Endothelial cell of umbilical vein (primary cell): ENCODE measurements at regions not wholly inside any gene's neighbourhood (a gene's known extent, or its start where the extent isn't known, plus 50 kb on each side); places are given as distances from the start of the nearest gene placed in this dataset.

ENCODE experiments used
- BruUV-seq: library from RNA; stranded (reverse); fragments of 400-500 nt; replicated peaks from 2 replicates; lab custom pipeline; 2021; lab: Mats Ljungman, UMichigan
- CTCF ChIA-PET: fragments of 300-600, 350-600 bp; sonication (Branson Sonifier 250); formaldehyde crosslinking; loops from one replicate; lab custom pipeline; 2021; ENCODE audit warnings: antibody characterized with exemption, inconsistent platforms; lab: Charles Lee
- POLR2A ChIA-PET: fragments of 300-600, 350-600 bp; sonication (Branson Sonifier 250); formaldehyde crosslinking; loops from one replicate; lab custom pipeline; 2021; ENCODE audit warnings: antibody characterized with exemption, inconsistent platforms; lab: Charles Lee
- DNase-seq: peaks from one replicate; pipeline ENCODE4 v3.0.0-alpha.2; 2011; ENCODE audit warnings: low read depth, low spot score
- FAIRE-seq: peaks from 2 replicates; lab custom pipeline; 2011; peaks lifted over from hg19 to GRCh38; lab: Jason Lieb, UNC
- H2AFZ ChIP-seq: 2 replicates; pipeline ENCODE4 v1.6.0; 2012; ENCODE audit warnings: low read depth, low read length, control low read depth, inconsistent platforms
- H3K27ac ChIP-seq: 2 replicates; pipeline ENCODE4 v1.5.1; 2011; ENCODE audit warnings: low read depth, mild to moderate bottlenecking, control low read depth, low read length, moderate library complexity; ENCODE audit not compliant: insufficient read depth
- H3K27me3 ChIP-seq, 2 experiments: 2 replicates each; pipeline versions ENCODE4 v1.6.0 to v1.6.1; 2011; ENCODE audit warnings: low read length in 2 of 2, mixed read lengths in 1 of 2; ENCODE audit not compliant: control insufficient read depth in 2 of 2, insufficient read depth in 2 of 2
- H3K36me3 ChIP-seq, 2 experiments: 2 replicates in 1 of 2; 3 replicates in 1 of 2; pipeline ENCODE4 v1.5.1; 2011; ENCODE audit warnings: low read length in 2 of 2, mild to moderate bottlenecking in 1 of 2, moderate library complexity in 1 of 2; ENCODE audit not compliant: control insufficient read depth in 2 of 2, insufficient read depth in 2 of 2; ENCODE audit errors: extremely low read depth in 1 of 2
- H3K4me1 ChIP-seq: 3 replicates; pipeline ENCODE4 v1.5.1; 2011; ENCODE audit warnings: mild to moderate bottlenecking, low read length; ENCODE audit not compliant: control insufficient read depth, insufficient read depth; ENCODE audit errors: extremely low read depth
- H3K4me2 ChIP-seq: 2 replicates; pipeline ENCODE4 v1.6.1; 2011; ENCODE audit warnings: low read length, control low read depth, mixed read lengths; ENCODE audit not compliant: insufficient read depth
- H3K4me3 ChIP-seq, 3 experiments: fragments of 200-600 bp in 1 of 3; sonication (generic), shearing (Covaris generic) in 1 of 3; replicated peaks in 1 of 3; 2 replicates each; pipeline ENCODE4 v1.5.1; 2011 to 2016; ENCODE audit warnings: control low read depth in 3 of 3, low read length in 3 of 3, mild to moderate bottlenecking in 2 of 3, inconsistent platforms in 1 of 3, low read depth in 1 of 3, moderate library complexity in 1 of 3; ENCODE audit not compliant: insufficient read depth in 1 of 3
- H3K79me2 ChIP-seq: 2 replicates; pipeline ENCODE4 v1.6.0; 2012; ENCODE audit warnings: low read length, inconsistent platforms; ENCODE audit not compliant: control insufficient read depth, insufficient read depth
- H3K9ac ChIP-seq: replicated peaks from 2 replicates; pipeline ENCODE3; 2011; ENCODE audit warnings: low read length, control low read depth; ENCODE audit not compliant: insufficient read depth; ENCODE audit errors: extremely low read depth
- H3K9me1 ChIP-seq: replicated peaks from 3 replicates; pipeline ENCODE4 v1.6.0; 2011; ENCODE audit warnings: mild to moderate bottlenecking, low read length; ENCODE audit not compliant: control insufficient read depth, insufficient read depth; ENCODE audit errors: extremely low read depth
- H3K9me3 ChIP-seq: replicated peaks from 2 replicates; pipeline ENCODE4 v1.5.1; 2012; ENCODE audit warnings: low read length, inconsistent platforms; ENCODE audit not compliant: control insufficient read depth, insufficient read depth
- H4K20me1 ChIP-seq: replicated peaks from 2 replicates; pipeline ENCODE3; 2011; ENCODE audit warnings: mild to moderate bottlenecking, low read length; ENCODE audit not compliant: control insufficient read depth, insufficient read depth; ENCODE audit errors: extremely low read depth
- EZH2 ChIP-seq: IDR thresholded peaks from 2 replicates; pipeline ENCODE4 v1.6.1; 2012; ENCODE audit warnings: borderline replicate concordance, low read depth, mild to moderate bottlenecking, moderate library complexity, low read length, inconsistent platforms; ENCODE audit not compliant: severe bottlenecking
- FOS ChIP-seq: IDR thresholded peaks from 2 replicates; pipeline ENCODE4 v1.6.1; 2011; ENCODE audit warnings: mild to moderate bottlenecking, low read length, moderate library complexity, borderline replicate concordance; ENCODE audit not compliant: insufficient read depth
- GATA2 ChIP-seq: IDR thresholded peaks from 2 replicates; pipeline ENCODE4 v1.7.0; 2011; ENCODE audit warnings: low read depth, mild to moderate bottlenecking, moderate library complexity, mixed read lengths, low read length; ENCODE audit not compliant: insufficient read length, insufficient read depth
- JUN ChIP-seq: IDR thresholded peaks from 2 replicates; pipeline ENCODE4 v1.6.1; 2011; ENCODE audit warnings: borderline replicate concordance, low read depth; ENCODE audit not compliant: insufficient read length, insufficient read depth
- MYC ChIP-seq: IDR thresholded peaks from one replicate; pipeline ENCODE4 v1.6.1; 2011; ENCODE audit warnings: mild to moderate bottlenecking, low read depth, low read length
- POLR2A ChIP-seq: IDR thresholded peaks from 2 replicates; pipeline ENCODE4 v1.6.1; 2012; ENCODE audit warnings: low read depth, mild to moderate bottlenecking, control low read depth, low read length
- POLR2AphosphoS5 ChIP-seq: IDR thresholded peaks from 2 replicates; pipeline ENCODE4 v1.6.1; 2012; ENCODE audit warnings: low read depth, mild to moderate bottlenecking, control low read depth, low read length, moderate library complexity; ENCODE audit not compliant: insufficient read depth
- dilution Hi-C: fragments of 300-500 bp; cut with MboI; formaldehyde crosslinking; loops from one replicate; pipeline ENCODE4 v1.15.0; 2019; ENCODE audit warnings: low sequenced_read_pairs; ENCODE audit not compliant: extremely low pct_ligation_motif_present
- intact Hi-C: fragments of 100-400 bp; cut with micrococcal nuclease; formaldehyde crosslinking; loops from one replicate; pipeline ENCODE4 v1.10.0; 2022
- TF ChIP-seq, protein P1 (sequence below): IDR thresholded peaks from 2 replicates; pipeline ENCODE4 v1.6.1; 2011; ENCODE audit not compliant: insufficient read depth, insufficient read length
- TF ChIP-seq, protein P2 (sequence below), 2 donors: IDR thresholded peaks; 1 replicate in 1 of 2; 2 replicates in 1 of 2; pipeline ENCODE4 v1.5.1; 2011; ENCODE audit warnings: low read length in 2 of 2, mild to moderate bottlenecking in 2 of 2, moderate library complexity in 2 of 2, control low read depth in 1 of 2, inconsistent platforms in 1 of 2, low read depth in 1 of 2; ENCODE audit not compliant: insufficient read depth in 1 of 2; ENCODE audit errors: extremely low read depth in 1 of 2

DNA sequence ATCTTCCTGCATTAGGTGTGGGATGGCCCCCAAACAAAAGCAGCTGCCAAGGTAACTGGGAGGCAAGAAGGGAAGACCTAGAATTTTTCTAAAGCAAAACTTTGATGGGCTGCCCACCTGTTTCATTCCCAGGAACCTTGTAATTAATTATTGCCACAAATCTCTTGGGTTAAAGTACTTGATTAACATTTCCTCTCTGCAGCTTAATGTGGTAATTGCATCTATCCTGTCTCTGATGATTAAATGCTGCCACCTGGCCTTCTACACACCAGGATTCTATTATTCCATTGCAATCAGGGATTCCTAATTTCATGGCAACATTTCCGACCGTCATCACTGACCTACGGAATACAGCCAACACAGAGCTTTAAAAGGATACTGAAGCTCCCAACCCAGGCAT lies 68.3 kb upstream of the RC3H1 start:
- no peak overlapping the region for H3K27ac ChIP-seq
- ChIA-PET POLR2A (no interaction called here), CTCF (no interaction called here)
- H3K9me1 ChIP-seq: no peaks in the 10 kb centered on the region
- H3K79me2 ChIP-seq: no peaks in the 10 kb centered on the region
- peaks cover 0 to 2% of the 10 kb centered on the region in 2 experiments for H3K27me3 ChIP-seq
- dilution Hi-C loops (no loop called here), intact Hi-C loops (no loop called here)
- no peaks in the 10 kb centered on the region for H3K9me3 ChIP-seq
- no peak overlapping the region for H3K4me3 ChIP-seq
- no peak overlapping the region for H3K4me2 ChIP-seq
- no peaks in the 10 kb centered on the region for H3K4me1 ChIP-seq
- no peaks in the 10 kb centered on the region for H4K20me1 ChIP-seq
- TF ChIP-seq FOS (no peak), POLR2AphosphoS5 (no peak), POLR2A (no peak), JUN (no peak), EZH2 (no peak), MYC (no peak), GATA2 (no peak)
- TF ChIP-seq, protein P1, sequence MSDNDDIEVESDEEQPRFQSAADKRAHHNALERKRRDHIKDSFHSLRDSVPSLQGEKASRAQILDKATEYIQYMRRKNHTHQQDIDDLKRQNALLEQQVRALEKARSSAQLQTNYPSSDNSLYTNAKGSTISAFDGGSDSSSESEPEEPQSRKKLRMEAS: no peak
- TF ChIP-seq, protein P2, sequence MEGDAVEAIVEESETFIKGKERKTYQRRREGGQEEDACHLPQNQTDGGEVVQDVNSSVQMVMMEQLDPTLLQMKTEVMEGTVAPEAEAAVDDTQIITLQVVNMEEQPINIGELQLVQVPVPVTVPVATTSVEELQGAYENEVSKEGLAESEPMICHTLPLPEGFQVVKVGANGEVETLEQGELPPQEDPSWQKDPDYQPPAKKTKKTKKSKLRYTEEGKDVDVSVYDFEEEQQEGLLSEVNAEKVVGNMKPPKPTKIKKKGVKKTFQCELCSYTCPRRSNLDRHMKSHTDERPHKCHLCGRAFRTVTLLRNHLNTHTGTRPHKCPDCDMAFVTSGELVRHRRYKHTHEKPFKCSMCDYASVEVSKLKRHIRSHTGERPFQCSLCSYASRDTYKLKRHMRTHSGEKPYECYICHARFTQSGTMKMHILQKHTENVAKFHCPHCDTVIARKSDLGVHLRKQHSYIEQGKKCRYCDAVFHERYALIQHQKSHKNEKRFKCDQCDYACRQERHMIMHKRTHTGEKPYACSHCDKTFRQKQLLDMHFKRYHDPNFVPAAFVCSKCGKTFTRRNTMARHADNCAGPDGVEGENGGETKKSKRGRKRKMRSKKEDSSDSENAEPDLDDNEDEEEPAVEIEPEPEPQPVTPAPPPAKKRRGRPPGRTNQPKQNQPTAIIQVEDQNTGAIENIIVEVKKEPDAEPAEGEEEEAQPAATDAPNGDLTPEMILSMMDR (IDR thresholded peaks at IDR 0.05; ENCODE audit: extremely low read depth in 1 of 2, insufficient read depth in 1 of 2, low read depth in 1 of 2, low read length in 2 of 2): no peak
- no peaks in the 10 kb centered on the region for H3K36me3 ChIP-seq
- no peak overlapping the region for H2AFZ ChIP-seq
- BruUV-seq: no TSS peak
- no peak overlapping the region for H3K9ac ChIP-seq
- FAIRE-seq: no peak
- DNase-seq: no peak
